Osteoblast (primary cell): ENCODE measurements at regions not wholly inside any gene's neighbourhood (a gene's known extent, or its start where the extent isn't known, plus 50 kb on each side); places are given as distances from the start of the nearest gene placed in this dataset.

Experiments used
- DNase-seq: peaks from one replicate; pipeline ENCODE4 v3.0.0; 2011; ENCODE audit warnings: low spot score, mixed read lengths; ENCODE audit not compliant: insufficient read length; ENCODE audit errors: missing footprints
- H2AFZ ChIP-seq: 2 replicates; pipeline ENCODE4 v1.6.0; 2011; ENCODE audit warnings: mild to moderate bottlenecking, low read length
- H3K27ac ChIP-seq: 2 replicates; pipeline ENCODE4 v1.5.1; 2011; ENCODE audit warnings: mild to moderate bottlenecking, low read depth, low read length, moderate library complexity
- H3K27me3 ChIP-seq: 2 replicates; pipeline ENCODE4 v1.6.0; 2012; ENCODE audit warnings: mild to moderate bottlenecking, control low read depth, inconsistent platforms, low read length, moderate library complexity; ENCODE audit not compliant: insufficient read depth
- H3K36me3 ChIP-seq: 2 replicates; pipeline ENCODE4 v1.5.1; 2011; ENCODE audit warnings: mild to moderate bottlenecking, low read length, control low read depth, moderate library complexity; ENCODE audit not compliant: insufficient read depth
- H3K4me1 ChIP-seq: 2 replicates; pipeline ENCODE4 v1.5.1; 2011; ENCODE audit warnings: mild to moderate bottlenecking, low read length, control low read depth, moderate library complexity; ENCODE audit not compliant: insufficient read depth
- H3K4me2 ChIP-seq: 2 replicates; pipeline ENCODE4 v1.6.0; 2011; ENCODE audit warnings: mild to moderate bottlenecking, low read length; ENCODE audit not compliant: insufficient read depth
- H3K4me3 ChIP-seq: fragments of 200-600 bp; sonication (generic); 3 replicates; pipeline ENCODE4 v1.5.1; 2012; ENCODE audit warnings: mild to moderate bottlenecking, low read length, inconsistent platforms; ENCODE audit not compliant: insufficient read depth
- H3K79me2 ChIP-seq: 2 replicates; pipeline ENCODE4 v1.6.0; 2012; ENCODE audit warnings: mild to moderate bottlenecking, low read length, control low read depth, inconsistent platforms; ENCODE audit not compliant: insufficient read depth
- H3K9me3 ChIP-seq: 2 replicates; pipeline ENCODE4 v1.5.1; 2011; ENCODE audit warnings: low read depth, low read length, control low read depth
- H4K20me1 ChIP-seq: 2 replicates; pipeline ENCODE4 v1.6.0; 2012; ENCODE audit warnings: mild to moderate bottlenecking, low read length, control low read depth; ENCODE audit not compliant: insufficient read depth
- CTCF ChIP-seq: IDR thresholded peaks from 2 replicates; pipeline ENCODE4 v1.5.1; 2011; ENCODE audit warnings: mild to moderate bottlenecking, low read depth, low read length, moderate library complexity; ENCODE audit errors: extremely low read depth

GRCh38 chr14:99047441-99048031 is 224.5 kb downstream of the BCL11B start:
- no peak for TF ChIP-seq CTCF
- Histone ChIP-seq H3K27me3 (no peaks in the 10 kb centered on the region), H3K4me2 (no peak overlapping the region), H3K4me1 (no peaks in the 10 kb centered on the region), H2AFZ (no peak overlapping the region), H4K20me1 (no peaks in the 10 kb centered on the region), H3K36me3 (no peaks in the 10 kb centered on the region), H3K79me2 (no peaks in the 10 kb centered on the region), H3K9me3 (no peaks in the 10 kb centered on the region), H3K4me3 (no peak overlapping the region), H3K27ac (no peak overlapping the region)
- DNase-seq: no peak

- Histone ChIP-seq H3K9me3 (no peaks in the 10 kb centered on the region), H3K36me3 (no peaks in the 10 kb centered on the region), H3K4me3 (no peak overlapping the region), H3K27me3 (no peaks in the 10 kb centered on the region), H3K27ac (no peak overlapping the region), H4K20me1 (no peaks in the 10 kb centered on the region), H3K4me1 (no peaks in the 10 kb centered on the region), H3K79me2 (no peaks in the 10 kb centered on the region), H3K4me2 (no peak overlapping the region), H2AFZ (no peak overlapping the region)
- TF ChIP-seq CTCF: no peak
- DNase-seq: no peak
Measured at GRCh38 chr14:99050309-99050708, 221.7 kb downstream of the BCL11B start.

GRCh38 chr14:99052467-99052866 is 219.5 kb downstream of the BCL11B start:
- H3K36me3 ChIP-seq: no peaks in the 10 kb centered on the region
- TF ChIP-seq CTCF: no peak
- no peaks in the 10 kb centered on the region for H3K4me1 ChIP-seq
- no peaks in the 10 kb centered on the region for H4K20me1 ChIP-seq
- no peaks in the 10 kb centered on the region for H3K27me3 ChIP-seq
- no peak for DNase-seq
- no peak overlapping the region for H3K4me3 ChIP-seq
- H3K9me3 ChIP-seq: no peaks in the 10 kb centered on the region
- H3K27ac ChIP-seq: no peak overlapping the region
- no peak overlapping the region for H2AFZ ChIP-seq
- no peak overlapping the region for H3K4me2 ChIP-seq
- no peaks in the 10 kb centered on the region for H3K79me2 ChIP-seq

- H3K79me2 ChIP-seq: no peaks in the 10 kb centered on the region
- no peak for TF ChIP-seq CTCF
- no peak overlapping the region for H3K27ac ChIP-seq
- no peaks in the 10 kb centered on the region for H3K27me3 ChIP-seq
- no peaks in the 10 kb centered on the region for H3K4me1 ChIP-seq
- DNase-seq: no peak
- H4K20me1 ChIP-seq: no peaks in the 10 kb centered on the region
- no peak overlapping the region for H2AFZ ChIP-seq
- no peaks in the 10 kb centered on the region for H3K36me3 ChIP-seq
- H3K4me2 ChIP-seq: no peak overlapping the region
- H3K4me3 ChIP-seq: no peak overlapping the region
- H3K9me3 ChIP-seq: no peaks in the 10 kb centered on the region
Measured at GRCh38 chr14:99055019-99055418, 217.0 kb downstream of the BCL11B start.
